NCI-H526 (cell line): ENCODE measurements at regions not wholly inside any gene's neighbourhood (a gene's known extent, or its start where the extent isn't known, plus 50 kb on each side); places are given as distances from the start of the nearest gene placed in this dataset.

Experiments
- DNase-seq, 2 experiments: peaks; one replicate each; lab custom pipeline; 2025; lab: John Stamatoyannopoulos, UW

- no peak for DNase-seq
Measured at GRCh38 chr12:67148265-67148664, 120.9 kb upstream of the CAND1 start.

- no peak for DNase-seq
Measured at GRCh38 chr12:67151886-67152285, 117.3 kb upstream of the CAND1 start.

- no peak for DNase-seq
Measured at GRCh38 chr12:67152451-67152850, 116.7 kb upstream of the CAND1 start.

DNA sequence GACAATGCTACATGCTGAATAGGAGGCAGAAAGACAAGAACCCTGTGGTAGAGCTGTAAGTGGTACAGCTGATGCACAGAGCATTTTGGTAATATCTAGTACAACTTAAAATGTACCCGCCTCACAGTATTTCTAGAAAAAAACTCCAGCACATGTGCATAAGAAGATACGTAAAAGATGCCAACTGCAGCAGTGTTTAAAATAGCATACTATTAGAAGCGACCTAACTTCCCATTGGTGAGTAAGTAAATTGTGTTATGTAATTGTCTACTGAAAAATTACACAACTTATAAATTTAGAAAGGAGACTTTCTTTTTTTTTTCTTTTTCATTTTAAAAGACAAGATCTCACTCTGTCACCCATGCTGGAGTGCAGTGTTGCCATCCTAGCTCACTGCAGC lies 114.3 kb upstream of the CAND1 start:
- DNase-seq = no peak

- DNase-seq = no peak
Measured at GRCh38 chr12:67155863-67156262, 113.3 kb upstream of the CAND1 start.

GRCh38 chr12:67161322-67161918 lies 107.7 kb upstream of the CAND1 start:
- DNase-seq = peak; percentile 31 to 63

DNA sequence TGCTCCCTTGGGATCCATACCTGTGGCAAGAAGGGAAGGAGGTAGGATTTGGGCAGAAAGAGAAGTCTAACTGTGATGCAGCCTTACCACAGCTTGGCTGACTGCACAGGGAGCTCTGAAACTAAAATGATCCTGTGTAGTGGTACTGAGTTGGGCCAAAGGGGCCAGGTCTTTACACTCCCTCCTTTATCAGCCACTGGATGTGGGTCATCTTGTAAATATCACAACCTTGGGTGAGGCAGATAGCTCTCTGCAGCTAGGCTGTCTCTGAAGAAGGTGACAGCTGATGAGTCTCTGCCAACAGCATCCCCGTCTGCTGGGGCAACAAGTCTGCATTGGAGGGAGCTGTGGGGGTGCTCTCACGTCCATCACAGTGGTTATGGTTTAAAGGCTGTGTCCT lies 95.9 kb upstream of the CAND1 start:
- no peak for DNase-seq

DNA sequence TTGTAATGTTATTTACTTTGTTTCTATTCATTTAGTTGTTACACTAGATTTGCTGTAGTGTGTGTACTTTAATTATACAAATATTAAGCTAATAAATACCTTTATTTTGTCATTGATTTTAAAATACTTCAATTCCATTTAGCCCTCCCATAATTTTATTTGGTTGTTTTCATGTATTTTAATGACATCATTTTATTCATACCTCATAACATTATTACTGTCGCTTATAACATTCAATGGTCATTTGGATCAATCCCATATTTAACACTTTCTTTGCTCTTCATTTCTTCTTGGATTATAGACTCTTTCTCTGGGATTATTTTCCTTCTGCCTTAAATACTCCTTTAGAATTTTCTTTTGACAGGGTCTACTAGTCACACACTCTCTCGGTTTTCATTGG lies 86.6 kb upstream of the CAND1 start:
- DNase-seq = no peak

- no peak for DNase-seq
Measured at GRCh38 chr12:67193704-67194103, 75.5 kb upstream of the CAND1 start.

- DNase-seq = peak in 1 of 2 experiments; percentile 18
Measured at GRCh38 chr12:67200386-67200785, 68.8 kb upstream of the CAND1 start.

DNA sequence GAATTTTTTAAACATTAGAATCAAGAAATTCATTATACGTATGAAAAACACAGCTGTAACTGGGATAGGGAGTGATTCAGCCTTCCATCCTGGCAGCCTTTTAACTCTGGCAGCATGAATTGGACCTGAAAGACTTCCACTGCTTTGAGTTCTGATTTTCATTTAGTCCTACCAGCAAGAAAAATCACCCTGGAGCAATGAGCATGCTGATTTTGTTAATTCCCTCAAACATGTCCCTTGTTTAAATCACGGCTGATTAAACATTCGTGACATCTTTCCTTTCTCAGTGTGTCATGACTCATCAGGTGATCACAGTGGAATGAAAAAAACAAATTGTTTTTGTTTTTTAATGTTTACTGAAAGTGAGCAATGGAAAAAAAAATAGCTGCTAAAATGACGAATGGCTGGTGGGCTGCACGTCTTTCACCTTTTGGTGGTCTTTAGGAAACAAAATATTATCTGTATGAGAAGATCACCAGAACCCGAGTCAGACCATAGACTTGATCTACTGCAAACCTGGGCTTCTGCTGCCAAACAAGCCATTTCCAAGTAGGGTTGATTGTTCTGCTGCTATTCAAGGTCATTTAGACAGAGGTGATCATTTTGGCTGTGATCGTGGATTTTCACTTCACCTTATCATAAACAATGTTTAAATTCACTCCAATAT lies 67.0 kb upstream of the CAND1 start:
- DNase-seq = no peak

GRCh38 chr12:67202678-67203012 lies 66.5 kb upstream of the CAND1 start:
- DNase-seq = no peak

DNA sequence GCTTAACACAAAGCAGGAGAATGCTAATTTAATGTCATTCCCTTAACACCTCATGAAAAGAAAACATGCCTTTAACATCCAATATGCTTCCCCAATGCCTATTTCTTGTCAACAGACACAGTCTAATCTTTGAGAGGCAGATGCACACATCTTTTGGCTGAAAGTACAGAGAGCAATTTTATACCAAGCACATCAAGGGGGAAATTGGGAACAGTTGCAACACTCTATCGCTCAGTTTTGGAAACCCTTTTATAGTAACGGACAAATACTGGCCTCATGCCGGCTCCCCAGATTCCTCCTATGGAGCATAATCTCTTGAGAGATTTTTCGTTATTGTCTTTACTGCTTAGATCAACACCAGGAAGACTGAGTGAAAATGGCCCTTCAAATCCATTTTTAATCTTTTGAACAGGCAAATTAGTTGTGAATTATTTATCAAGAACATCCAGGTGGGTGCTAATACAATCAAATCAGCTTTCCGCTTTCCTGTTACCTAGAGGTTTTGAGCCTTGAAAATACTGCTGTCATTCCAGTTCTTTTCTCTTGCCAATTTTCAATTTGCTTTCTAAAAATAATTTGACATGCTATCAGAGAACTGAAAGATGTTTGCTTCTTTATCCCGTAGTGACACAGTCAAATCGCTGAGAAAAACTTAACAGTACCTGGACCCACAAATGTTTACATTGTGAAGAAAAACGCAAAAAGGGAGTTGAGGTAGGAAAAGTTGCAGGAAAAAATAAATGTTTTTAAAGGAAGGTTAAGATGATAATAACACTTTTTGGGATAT lies 60.7 kb upstream of the CAND1 start:
- DNase-seq = peak in 1 of 2 experiments; percentile 41

DNA sequence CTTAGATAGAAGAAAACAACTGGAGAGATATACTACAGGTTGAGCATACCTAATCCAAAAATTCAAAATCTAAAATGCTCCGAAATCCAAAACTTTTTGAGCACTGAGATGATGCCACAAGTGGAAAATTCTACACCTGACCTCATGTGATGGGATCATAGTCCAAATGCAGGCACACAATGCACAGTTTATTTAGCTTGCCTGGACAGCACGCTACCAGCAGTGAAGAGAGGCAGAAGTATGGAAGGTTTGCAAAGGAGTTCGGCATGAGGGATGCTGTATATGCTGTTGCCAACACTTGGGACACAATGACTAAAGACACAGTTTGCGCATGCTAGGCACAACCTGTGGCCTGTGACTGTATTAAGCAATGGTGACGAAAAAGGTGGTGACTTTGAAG lies 58.1 kb upstream of the CAND1 start:
- DNase-seq = no peak

DNA sequence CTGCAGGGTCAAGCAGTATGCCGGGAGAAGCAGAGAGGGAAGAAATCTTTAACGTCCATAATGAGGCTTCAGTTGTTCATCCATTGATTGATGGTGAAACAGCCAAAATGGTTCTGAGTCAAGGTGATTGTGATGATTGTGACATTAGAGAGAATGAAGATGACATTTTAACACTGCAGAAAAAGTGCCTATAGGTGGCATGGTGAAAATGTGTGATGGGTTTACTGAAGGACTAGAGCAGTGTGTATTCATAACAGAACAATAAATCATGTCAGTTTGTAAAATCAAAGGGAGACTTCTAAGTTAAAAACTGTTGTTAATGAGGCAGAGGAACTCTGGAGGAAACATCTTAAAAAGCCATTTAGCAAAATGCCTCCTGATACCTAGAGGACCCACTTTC lies 57.7 kb upstream of the CAND1 start:
- no peak for DNase-seq

- no peak for DNase-seq
Measured at GRCh38 chr12:67217647-67218046, 51.5 kb upstream of the CAND1 start.
